ENCODE measurements at regions not wholly inside any gene's neighbourhood (a gene's known extent, or its start where the extent isn't known, plus 50 kb on each side); places are given as distances from the start of the nearest gene placed in this dataset.

DNA sequence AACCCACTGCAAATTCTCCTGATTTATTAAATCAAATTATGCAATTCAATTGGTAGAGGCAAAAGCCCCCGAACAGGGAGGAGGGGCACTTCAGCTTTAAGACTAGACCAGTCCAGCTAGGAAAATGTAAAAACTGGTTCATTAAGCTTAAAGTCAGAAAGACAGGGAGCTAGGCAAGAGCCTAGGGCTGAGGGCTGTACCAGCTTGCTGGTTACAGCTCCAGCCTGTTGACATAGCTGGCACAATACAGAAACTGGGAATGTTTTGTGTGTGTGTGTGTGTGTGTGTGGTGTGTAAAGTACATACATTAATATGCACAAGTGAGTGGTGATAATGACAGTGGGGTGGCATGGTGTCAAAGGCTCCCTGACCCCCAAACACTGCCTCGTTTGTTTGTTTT is 307.0 kb upstream of the CELF4 start:
- TF ChIP-seq, protein P1, sequence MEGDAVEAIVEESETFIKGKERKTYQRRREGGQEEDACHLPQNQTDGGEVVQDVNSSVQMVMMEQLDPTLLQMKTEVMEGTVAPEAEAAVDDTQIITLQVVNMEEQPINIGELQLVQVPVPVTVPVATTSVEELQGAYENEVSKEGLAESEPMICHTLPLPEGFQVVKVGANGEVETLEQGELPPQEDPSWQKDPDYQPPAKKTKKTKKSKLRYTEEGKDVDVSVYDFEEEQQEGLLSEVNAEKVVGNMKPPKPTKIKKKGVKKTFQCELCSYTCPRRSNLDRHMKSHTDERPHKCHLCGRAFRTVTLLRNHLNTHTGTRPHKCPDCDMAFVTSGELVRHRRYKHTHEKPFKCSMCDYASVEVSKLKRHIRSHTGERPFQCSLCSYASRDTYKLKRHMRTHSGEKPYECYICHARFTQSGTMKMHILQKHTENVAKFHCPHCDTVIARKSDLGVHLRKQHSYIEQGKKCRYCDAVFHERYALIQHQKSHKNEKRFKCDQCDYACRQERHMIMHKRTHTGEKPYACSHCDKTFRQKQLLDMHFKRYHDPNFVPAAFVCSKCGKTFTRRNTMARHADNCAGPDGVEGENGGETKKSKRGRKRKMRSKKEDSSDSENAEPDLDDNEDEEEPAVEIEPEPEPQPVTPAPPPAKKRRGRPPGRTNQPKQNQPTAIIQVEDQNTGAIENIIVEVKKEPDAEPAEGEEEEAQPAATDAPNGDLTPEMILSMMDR (conservative IDR thresholded peaks at IDR 0.05; ENCODE audit: control insufficient read depth, insufficient read depth, low read depth, low read length) = no peak
- no peak for DNase-seq (ENCODE audit: low read depth)
- H3K4me3 ChIP-seq (ENCODE audit: control insufficient read depth, low read depth, low read length) = no peak overlapping the region

DNA sequence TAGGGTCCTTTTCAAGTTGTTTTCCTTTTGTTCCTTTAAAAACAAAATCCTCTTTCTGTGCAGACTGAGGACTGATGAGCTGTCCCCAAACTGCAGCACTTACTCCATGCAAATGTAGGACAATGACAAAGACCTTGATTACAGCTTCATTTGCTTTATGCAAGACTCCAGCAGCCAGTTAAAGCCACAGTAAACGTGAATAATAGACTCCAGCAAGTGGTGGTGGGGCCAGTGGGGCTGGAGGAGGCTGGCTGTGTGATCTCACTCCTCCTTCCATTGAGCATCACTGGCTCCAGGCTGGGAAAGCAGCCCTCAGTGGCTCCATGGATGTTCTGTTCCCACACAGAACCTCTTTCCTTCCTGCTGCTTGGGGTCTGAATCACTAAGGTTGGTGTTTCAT is 306.0 kb upstream of the CELF4 start:
- DNase-seq (ENCODE audit: low read depth) = no peak
- TF ChIP-seq, protein P1 (conservative IDR thresholded peaks at IDR 0.05; ENCODE audit: control insufficient read depth, insufficient read depth, low read depth, low read length) = no peak
- no peak overlapping the region for H3K4me3 ChIP-seq (ENCODE audit: control insufficient read depth, low read depth, low read length)

DNA sequence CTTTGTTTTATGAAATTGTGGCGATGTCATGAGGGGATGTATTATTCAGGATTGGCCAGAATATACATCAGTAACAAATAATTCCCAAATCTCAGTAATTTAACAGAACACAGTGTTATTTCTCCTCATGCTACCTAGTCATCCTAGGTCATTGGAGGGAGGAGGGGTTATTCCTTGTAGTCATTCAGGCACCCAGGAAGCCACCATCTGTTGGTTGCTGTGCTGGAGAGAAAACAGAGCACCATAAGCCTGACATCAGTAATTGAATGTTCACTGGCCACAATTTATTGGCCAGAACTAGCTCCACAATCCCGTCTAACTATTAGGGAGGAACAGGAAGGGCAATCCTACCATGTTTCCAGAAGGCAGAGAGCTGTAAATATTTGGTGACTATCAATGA is 303.5 kb upstream of the CELF4 start:
- no peak overlapping the region for H3K4me3 ChIP-seq (ENCODE audit: control insufficient read depth, low read depth, low read length)
- no peak for DNase-seq (ENCODE audit: low read depth)
- TF ChIP-seq, protein P1 (conservative IDR thresholded peaks at IDR 0.05; ENCODE audit: control insufficient read depth, insufficient read depth, low read depth, low read length) = no peak

DNA sequence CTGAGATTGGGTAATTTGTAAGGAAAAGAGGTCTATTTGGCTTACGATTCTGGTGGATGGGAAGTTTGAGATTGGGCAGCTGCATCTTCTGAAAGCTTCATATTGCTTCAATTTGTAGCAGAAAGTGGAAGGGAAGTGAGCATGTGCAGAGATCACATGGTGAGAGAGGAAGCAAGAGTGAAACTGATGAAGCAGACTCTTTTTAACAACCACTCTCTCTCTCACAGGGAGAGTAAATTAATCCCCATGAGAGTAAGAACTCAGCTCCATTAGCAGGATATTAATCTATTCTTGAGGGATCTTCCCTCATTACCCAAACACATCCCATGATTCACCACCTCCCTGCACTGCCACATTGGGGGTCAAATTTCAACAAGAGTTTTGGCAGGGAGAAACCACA is 298.5 kb upstream of the CELF4 start:
- H3K4me3 ChIP-seq (ENCODE audit: control insufficient read depth, low read depth, low read length) = no peak overlapping the region
- DNase-seq (ENCODE audit: low read depth) = no peak
- TF ChIP-seq, protein P1 (conservative IDR thresholded peaks at IDR 0.05; ENCODE audit: control insufficient read depth, insufficient read depth, low read depth, low read length) = no peak

DNA sequence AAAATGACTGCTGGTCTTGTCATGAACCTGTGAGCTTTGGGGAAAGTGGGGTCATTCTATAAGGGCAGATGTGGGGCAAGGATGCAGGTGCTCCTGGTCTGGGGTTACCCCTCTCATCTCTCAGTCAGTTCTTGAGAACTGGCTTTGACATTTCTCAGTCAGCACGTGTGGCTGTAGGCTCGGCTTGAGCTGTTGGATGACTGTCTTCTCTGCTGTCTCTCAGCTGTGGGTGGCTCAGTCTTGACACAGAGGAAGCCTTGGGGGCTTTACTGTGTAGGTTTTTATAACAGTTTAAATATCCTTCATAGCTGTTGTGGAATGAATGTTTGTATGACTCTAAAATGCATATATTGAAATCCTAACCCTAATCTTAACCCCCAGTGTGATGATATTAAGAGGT is 296.4 kb upstream of the CELF4 start:
- TF ChIP-seq, protein P1 (conservative IDR thresholded peaks at IDR 0.05; ENCODE audit: control insufficient read depth, insufficient read depth, low read depth, low read length) = no peak
- H3K4me3 ChIP-seq (ENCODE audit: control insufficient read depth, low read depth, low read length) = no peak overlapping the region
- no peak for DNase-seq (ENCODE audit: low read depth)

DNA sequence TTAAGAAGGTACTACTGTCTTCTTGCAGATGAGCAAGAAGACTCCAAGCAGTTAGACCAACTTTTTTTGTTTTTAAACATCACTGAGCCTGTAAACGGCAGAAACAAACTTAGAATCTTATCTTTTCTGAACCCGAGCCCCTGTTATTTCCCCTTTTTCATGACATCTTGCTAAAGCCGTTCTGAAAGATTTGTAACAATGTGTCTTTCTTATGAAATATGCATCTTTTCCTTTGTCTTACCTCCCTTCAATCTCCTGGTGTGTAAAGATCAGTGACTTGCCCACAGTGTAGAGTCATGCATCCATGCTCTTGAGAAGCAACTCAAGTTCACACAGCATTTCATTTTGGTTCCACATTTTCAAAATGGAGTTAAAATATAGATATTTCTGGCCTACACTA is 288.8 kb upstream of the CELF4 start:
- H3K4me3 ChIP-seq (ENCODE audit: control insufficient read depth, low read depth, low read length) = no peak overlapping the region
- TF ChIP-seq, protein P1 (conservative IDR thresholded peaks at IDR 0.05; ENCODE audit: control insufficient read depth, insufficient read depth, low read depth, low read length) = no peak
- no peak for DNase-seq (ENCODE audit: low read depth)

DNA sequence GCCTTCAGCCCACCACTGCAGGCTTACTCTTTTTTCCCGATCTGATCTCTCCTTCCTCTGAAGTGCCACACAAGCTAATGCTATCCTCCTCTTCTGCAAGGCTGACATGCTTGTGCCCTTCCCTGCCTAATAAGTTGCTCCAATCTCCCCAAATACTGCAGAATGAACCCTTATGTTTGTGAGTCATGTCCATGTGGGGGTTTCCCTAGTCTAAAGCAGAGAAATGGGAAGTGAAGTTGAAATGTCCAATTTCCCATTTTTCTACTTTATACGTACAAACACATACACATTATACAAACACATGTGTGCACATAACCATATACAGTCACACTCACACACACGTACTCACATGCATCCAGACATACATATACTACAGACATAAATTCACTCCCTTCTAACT is 288.1 kb upstream of the CELF4 start:
- DNase-seq (ENCODE audit: low read depth) = no peak
- H3K4me3 ChIP-seq (ENCODE audit: control insufficient read depth, low read depth, low read length) = no peak overlapping the region
- TF ChIP-seq, protein P1 (conservative IDR thresholded peaks at IDR 0.05; ENCODE audit: control insufficient read depth, insufficient read depth, low read depth, low read length) = no peak

Measured in fibroblast of mammary gland (primary cell).